RWPE2 (cell line): ENCODE measurements at regions not wholly inside any gene's neighbourhood (a gene's known extent, or its start where the extent isn't known, plus 50 kb on each side); places are given as distances from the start of the nearest gene placed in this dataset.

Experiments
- ATAC-seq: fragments of 200-7000 bp; cut with Tn5 transposase; 3 replicates; pipeline ENCODE4 v1.9.1; 2021; ENCODE audit warnings: low read depth
- DNase-seq: peaks from one replicate; pipeline ENCODE4 v3.0.0-alpha.2; 2020; ENCODE audit warnings: low spot score
- H3K27ac ChIP-seq: fragments of 450-650 bp; 2 replicates; pipeline ENCODE4 v1.5.1; 2017; ENCODE audit warnings: mild to moderate bottlenecking; ENCODE audit not compliant: poor library complexity, severe bottlenecking
- H3K27me3 ChIP-seq: fragments of 250-450 bp; sonication (Bioruptor Pico); 2 replicates; pipeline ENCODE4 v1.5.1; 2021; ENCODE audit warnings: mild to moderate bottlenecking, moderate library complexity; ENCODE audit not compliant: insufficient read depth, poor library complexity, severe bottlenecking
- H3K36me3 ChIP-seq: fragments of 250-450 bp; sonication (Bioruptor Pico); 2 replicates; pipeline ENCODE4 v1.5.1; 2020; ENCODE audit warnings: low read depth, mild to moderate bottlenecking, moderate library complexity
- H3K4me1 ChIP-seq: fragments of 250-450 bp; sonication (Bioruptor Pico); 2 replicates; pipeline ENCODE4 v1.5.1; 2021; ENCODE audit warnings: mild to moderate bottlenecking, moderate library complexity; ENCODE audit not compliant: insufficient read depth, poor library complexity, severe bottlenecking
- H3K4me3 ChIP-seq: fragments of 250-450 bp; sonication (Bioruptor Pico); 2 replicates; pipeline ENCODE4 v1.5.1; 2021; ENCODE audit warnings: mild to moderate bottlenecking, moderate library complexity; ENCODE audit not compliant: severe bottlenecking
- H3K9me3 ChIP-seq: fragments of 250-450 bp; sonication (Bioruptor Pico); 2 replicates; pipeline ENCODE4 v1.5.1; 2021; ENCODE audit warnings: mild to moderate bottlenecking, moderate library complexity; ENCODE audit not compliant: severe bottlenecking
- TF ChIP-seq, protein P1 (sequence below): fragments of 450-650 bp; IDR thresholded peaks from one replicate; pipeline ENCODE4 v1.5.1; 2017; ENCODE audit warnings: mild to moderate bottlenecking, moderate library complexity; ENCODE audit not compliant: poor library complexity, severe bottlenecking

DNA sequence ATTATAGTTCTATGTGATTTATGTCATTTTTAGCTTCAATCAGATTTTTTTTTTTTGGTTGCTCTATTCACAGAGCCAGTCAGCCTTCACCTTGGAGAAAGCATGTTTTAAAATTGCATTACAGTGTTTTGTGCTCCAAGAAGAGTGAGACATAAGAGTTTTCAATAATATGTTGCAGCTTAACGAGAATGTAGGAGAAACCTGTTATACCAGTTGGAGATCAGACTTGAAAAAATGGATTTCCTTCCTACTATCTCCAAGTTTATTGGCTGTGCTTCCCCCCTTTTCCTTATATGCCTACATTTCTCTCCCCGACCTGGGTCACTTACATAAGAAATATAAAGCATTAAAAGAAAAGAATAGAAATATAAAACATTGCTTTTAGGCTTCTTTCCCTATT is 123.9 kb upstream of the ARGLU1 start:
- Histone ChIP-seq H3K27me3 (peaks cover 16% of the 10 kb centered on the region), H3K4me1 (no peaks in the 10 kb centered on the region)
- DNase-seq: no peak

DNA sequence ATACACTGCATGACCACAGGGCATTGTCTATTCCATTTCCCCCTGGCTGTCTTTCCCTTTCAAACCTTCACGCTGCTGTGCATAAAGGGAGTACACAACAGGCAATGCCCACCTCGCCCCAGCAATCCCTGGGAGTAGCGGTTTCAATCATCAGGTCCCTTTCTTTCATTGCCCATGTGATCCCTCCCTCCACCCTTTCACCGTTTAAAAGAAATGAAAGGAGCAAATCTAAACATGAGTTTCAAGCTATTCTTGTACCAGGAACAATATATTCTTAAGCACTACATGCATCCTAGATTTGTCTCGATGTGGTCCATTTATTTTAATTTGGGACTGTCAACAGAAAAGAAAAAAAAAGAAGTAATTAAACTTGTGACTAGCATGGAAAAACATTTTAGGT is 123.4 kb upstream of the ARGLU1 start:
- TF ChIP-seq, protein P1, sequence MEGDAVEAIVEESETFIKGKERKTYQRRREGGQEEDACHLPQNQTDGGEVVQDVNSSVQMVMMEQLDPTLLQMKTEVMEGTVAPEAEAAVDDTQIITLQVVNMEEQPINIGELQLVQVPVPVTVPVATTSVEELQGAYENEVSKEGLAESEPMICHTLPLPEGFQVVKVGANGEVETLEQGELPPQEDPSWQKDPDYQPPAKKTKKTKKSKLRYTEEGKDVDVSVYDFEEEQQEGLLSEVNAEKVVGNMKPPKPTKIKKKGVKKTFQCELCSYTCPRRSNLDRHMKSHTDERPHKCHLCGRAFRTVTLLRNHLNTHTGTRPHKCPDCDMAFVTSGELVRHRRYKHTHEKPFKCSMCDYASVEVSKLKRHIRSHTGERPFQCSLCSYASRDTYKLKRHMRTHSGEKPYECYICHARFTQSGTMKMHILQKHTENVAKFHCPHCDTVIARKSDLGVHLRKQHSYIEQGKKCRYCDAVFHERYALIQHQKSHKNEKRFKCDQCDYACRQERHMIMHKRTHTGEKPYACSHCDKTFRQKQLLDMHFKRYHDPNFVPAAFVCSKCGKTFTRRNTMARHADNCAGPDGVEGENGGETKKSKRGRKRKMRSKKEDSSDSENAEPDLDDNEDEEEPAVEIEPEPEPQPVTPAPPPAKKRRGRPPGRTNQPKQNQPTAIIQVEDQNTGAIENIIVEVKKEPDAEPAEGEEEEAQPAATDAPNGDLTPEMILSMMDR: no peak
- Histone ChIP-seq H3K27me3 (peaks cover 16% of the 10 kb centered on the region), H3K4me3 (no peak overlapping the region), H3K9me3 (no peaks in the 10 kb centered on the region), H3K36me3 (no peaks in the 10 kb centered on the region), H3K27ac (no peak overlapping the region), H3K4me1 (no peaks in the 10 kb centered on the region)
- DNase-seq (no peak), ATAC-seq (no peak)

More for the DNA sequence above, 123.9 kb upstream of the ARGLU1 start:
- no peaks in the 10 kb centered on the region for H3K9me3 ChIP-seq
- no peak overlapping the region for H3K4me3 ChIP-seq
- TF ChIP-seq, protein P1: no peak
- ATAC-seq: no peak
- no peaks in the 10 kb centered on the region for H3K36me3 ChIP-seq
- H3K27ac ChIP-seq: no peak overlapping the region

DNA sequence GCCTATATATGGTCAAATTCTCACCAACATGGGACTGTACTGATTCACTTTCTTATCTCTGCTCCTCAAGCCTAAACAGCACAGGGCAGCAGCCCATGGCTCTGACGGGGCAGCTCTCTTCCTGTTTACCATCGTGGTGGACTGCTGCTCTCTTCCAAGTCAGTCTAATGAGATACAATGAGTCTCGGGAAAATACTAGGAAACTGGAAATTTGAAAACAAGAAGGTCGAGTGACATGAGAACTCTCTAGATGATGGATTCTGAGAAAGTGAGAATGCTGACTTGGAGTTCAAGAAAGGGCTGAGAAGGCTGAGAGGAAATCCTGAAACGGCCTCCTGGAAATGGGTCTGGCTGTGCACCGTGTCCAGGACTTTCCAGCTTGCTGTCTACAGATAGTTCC is 122.8 kb upstream of the ARGLU1 start:
- ATAC-seq (no peak), DNase-seq (no peak)
- no peak overlapping the region for H3K4me3 ChIP-seq
- peaks cover 20% of the 10 kb centered on the region for H3K27me3 ChIP-seq
- H3K9me3 ChIP-seq: no peaks in the 10 kb centered on the region
- TF ChIP-seq, protein P1: no peak
- H3K27ac ChIP-seq: no peak overlapping the region
- H3K36me3 ChIP-seq: no peaks in the 10 kb centered on the region
- no peaks in the 10 kb centered on the region for H3K4me1 ChIP-seq

DNA sequence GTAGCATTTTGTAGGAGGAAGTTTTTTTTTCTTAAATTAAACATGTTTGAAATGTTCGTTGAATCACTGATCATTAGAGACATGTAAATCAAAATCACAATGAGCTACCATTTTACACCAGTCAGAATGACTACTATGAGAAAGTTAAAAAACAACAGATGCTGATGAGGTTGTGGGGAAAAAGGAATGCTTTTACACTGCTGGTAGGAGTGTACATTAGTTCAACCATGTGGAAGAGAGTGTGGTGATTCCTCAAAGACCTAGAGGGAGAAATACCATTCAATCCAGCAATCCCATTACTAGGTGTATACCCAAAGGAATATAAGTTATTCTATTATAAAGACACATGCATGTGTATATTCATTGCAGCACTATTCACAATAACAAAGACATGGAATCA is 122.0 kb upstream of the ARGLU1 start:
- H3K4me1 ChIP-seq: no peaks in the 10 kb centered on the region
- H3K27ac ChIP-seq: no peak overlapping the region
- ATAC-seq: no peak
- H3K9me3 ChIP-seq: no peaks in the 10 kb centered on the region
- H3K36me3 ChIP-seq: no peaks in the 10 kb centered on the region
- TF ChIP-seq, protein P1: no peak
- peaks cover 25% of the 10 kb centered on the region for H3K27me3 ChIP-seq
- no peak for DNase-seq
- no peak overlapping the region for H3K4me3 ChIP-seq

DNA sequence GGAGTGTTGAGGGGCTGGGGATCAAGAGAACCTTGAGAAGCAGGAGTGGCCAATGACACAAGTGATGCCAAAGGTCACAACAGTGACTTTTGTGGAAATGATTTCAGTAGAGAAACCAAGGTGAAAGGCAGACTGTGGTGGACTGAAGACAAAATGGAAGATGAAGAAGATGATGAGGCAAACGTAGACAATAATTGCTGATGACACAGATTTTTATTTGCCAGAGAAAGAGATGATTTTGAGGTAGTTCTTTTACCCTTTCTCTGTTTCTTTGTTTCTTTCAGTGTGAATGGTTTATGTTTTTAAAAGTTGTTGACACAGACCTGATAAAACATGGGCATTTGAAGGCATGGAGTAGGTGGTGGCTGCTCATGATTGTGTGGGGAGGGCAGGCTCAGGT is 121.0 kb upstream of the ARGLU1 start:
- ATAC-seq: no peak
- Histone ChIP-seq H3K36me3 (no peaks in the 10 kb centered on the region), H3K4me1 (no peaks in the 10 kb centered on the region), H3K4me3 (no peak overlapping the region), H3K9me3 (no peaks in the 10 kb centered on the region), H3K27me3 (peaks cover 25% of the 10 kb centered on the region), H3K27ac (no peak overlapping the region)
- DNase-seq: no peak
- TF ChIP-seq, protein P1: no peak
